Activated CD4-positive, CD25-positive, alpha-beta regulatory T cell treated with anti-CD3 and anti-CD28 coated beads, Interleukin-2, amount 50 U/mL, for 24 hours (primary cell): ENCODE measurements at regions not wholly inside any gene's neighbourhood (a gene's known extent, or its start where the extent isn't known, plus 50 kb on each side); places are given as distances from the start of the nearest gene placed in this dataset.

Experiments
- ATAC-seq, 2 donors: fragments of 150-1000 bp; cut with Tn5 transposase; one replicate each; pipeline ENCODE4 v1.10.0; 2021; ENCODE audit warnings: mild to moderate bottlenecking in 1 of 2, moderate library complexity in 1 of 2

DNA sequence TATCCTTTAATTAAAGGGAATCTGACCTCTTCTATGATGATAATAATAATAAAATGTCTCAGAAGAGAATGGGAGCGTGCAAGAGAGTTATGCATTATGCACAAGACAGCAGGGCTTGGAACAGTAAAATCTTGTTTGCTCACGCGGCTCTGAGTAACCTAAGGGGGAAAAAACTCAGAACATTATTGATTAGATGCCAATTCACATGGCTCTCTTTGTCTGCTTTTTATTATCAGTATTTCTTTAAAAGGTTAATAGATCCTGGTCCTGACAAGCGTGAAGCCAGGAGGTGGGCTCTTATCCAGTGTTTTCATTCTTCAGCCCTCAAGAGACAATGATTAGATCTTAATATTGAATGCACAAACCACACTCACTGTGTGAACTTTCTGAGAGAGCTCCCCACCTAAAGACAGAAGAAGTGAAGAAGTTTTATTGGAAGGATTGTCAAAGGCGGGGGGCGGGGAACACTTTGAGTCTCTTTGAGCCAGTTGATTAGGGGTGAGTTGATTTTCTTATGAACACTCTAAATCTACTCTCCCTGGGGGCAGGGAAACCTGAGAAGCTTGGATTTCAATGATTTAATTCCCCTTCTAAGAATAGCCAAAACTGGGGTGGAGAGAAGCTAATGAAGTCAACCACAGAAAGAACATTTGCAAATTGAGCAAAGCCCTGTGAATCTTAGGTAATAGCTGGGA is 127.5 kb upstream of the CTAGE1 start:
- ATAC-seq = no peak

- no peak for ATAC-seq
Observed at GRCh38 chr18:22546905-22547570, 129.3 kb upstream of the CTAGE1 start.

DNA sequence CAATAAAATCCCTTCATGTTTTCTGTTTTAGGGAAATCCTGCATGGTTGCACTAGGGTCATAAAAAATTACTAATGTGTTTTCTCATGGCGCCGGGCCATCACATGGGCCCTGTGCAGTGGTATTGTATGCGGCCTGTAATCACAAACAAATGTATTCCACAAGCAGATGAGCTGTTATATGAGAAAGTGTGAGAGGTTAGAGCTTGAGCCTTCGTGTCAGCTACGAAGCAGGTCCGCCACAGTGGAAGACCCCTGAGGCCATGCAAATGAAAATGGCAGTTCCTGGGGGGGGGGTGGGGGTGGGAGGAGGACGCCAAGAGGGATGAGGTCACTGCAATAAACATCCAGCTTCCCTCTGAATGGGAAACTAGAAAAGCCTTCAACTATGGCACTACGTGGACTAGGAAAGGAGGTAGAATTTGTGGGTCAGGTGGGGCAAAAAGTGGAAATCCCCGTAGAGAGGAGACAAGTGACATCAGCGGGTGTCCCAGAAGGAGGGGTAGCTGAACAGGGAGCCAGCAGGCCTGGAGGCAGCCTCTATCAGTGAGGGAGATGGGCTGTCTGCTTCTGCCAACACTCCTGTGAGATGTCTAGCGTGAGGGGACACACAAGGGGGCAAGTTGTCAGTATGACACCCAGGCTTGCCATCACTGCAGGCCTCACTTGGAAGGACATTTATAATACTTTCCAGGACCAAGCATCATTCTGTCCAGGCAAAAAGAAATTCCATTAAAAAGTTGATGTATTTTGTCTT is 130.3 kb upstream of the CTAGE1 start:
- no peak for ATAC-seq

- ATAC-seq = no peak
Observed at GRCh38 chr18:22549260-22549937, 131.7 kb upstream of the CTAGE1 start.

GRCh38 chr18:22550366-22550765 is 132.7 kb upstream of the CTAGE1 start:
- no peak for ATAC-seq

DNA sequence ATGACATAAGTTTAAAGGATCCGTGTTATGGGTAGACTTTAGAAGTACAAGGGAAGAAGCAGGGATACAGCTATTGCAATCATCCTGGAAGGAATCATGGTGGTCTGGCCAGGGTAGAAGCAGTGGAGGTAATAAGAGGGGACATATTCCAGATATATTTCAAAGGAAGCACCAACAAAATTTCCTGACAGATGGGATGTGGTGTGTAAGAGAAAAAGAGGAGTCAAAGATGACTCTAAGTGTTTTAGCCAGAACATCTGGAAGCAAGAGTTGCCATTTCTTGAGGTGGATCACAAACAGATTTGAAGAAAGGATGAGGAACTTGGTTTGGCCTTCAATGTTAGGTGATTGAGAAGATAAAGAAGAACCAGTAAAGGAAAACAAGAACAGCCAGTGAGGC is 133.1 kb upstream of the CTAGE1 start:
- no peak for ATAC-seq

DNA sequence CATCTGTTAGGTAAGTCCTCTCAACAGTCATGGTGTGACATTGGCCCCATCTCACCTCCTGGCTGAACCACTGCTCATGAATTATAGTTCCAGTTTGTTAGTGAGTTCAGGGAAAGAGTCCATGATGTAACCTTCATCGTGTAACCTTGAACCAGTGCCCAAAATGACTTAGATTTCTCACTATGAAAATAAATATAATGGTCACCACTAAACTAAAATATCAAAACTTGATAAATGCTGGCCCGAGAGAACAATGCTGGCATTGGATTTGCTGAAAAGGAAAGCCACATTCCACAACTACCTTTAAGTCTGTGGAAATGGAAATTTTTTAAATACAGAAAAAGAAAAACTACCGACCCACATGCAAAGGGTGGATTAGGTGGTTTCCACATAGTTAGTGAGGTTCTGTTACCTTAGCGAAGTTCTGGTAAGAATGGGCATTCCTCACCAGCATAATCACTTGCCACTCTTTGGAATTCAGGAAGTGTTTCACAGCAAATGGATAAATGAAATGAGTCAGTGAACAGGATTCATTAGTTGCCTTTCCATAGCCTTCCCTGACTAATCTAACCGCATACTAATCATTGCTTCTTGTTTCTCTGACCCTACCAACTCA is 133.9 kb upstream of the CTAGE1 start:
- no peak for ATAC-seq

DNA sequence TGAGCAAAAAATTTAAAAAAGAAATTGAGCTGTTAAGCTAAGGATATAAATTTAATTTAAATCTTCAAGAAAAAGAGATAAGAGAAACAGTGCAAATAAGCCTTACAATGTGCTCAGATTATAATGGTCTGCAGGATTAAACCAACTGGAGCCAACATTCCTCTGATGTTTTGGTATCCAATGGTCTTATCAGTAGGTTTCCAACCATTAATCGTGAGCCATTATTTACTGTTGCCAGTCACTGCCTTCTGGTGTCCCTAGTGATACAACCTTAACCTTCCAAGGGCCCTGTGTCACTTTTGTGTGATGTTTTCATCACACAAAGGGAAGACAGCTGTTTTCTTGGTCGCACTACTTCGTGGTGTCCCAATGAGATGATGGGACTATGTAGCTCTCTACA is 134.5 kb upstream of the CTAGE1 start:
- no peak for ATAC-seq

DNA sequence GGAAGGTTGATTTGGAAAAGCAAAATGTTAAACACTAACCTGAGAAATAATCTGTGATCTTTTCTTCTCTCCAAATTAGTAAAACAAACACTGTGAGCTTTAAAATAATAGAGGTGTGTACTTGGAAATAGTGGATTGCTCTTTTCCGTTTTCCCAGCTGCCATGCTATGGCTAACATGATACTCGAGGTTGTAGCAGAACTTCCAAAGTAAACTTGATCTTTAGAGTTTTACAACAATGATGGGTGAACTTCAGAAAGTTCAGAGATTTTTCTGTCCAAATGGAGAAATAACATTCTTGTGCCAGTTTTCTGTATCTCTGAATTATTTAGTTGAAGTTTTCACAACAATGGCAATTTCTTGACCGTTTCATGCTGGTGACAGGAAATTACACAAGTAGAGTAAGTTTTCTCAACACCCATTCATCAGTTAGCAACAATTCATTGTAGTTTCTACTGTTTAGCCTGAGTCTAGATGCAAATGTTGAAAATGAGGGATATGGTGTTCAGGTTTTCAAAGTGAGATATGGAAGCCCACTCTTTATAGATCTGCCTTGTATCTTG is 135.3 kb upstream of the CTAGE1 start:
- ATAC-seq = no peak

DNA sequence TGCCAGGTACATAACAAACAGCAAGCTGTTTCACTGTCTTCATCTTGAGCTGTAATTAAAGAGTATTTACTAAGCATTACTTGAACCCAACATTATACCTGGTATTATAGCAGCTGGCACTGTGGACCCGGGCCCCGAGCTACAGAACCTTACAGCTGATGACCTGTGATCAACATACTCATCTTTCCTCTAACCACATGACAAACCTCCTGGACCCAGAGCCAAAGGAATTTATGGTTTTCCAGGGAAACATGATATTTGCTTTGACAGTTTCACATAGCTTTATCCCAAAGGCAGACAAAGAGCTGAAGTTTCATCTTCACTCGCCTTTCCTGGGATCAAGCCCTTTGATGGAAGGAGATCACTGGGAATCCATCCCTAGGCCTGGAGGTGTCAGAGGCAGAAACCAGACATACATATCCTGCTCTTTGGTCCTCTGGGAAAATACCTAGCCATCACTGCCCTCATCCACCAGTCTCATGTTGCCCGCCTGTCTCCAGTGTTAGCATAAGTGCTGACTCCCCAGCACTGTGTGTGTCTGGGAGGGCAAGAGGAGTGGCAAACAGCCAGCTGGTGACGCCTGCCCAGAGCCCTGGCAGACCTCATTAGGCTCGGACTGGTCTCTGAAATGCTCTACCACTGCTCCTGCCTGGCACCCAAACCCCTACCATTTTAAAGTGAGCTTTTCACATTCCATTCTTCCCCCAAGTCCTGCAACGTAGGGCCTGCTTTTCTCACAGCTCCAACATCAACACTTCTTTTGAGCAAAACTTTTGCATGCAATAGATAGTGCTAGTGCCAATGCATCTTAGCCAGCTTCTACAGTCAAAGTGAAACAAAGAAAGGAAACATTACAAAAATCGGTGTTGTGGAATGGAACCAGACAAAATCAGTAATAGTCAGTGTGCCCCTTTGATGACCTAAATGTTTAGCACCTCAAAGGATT is 138.8 kb upstream of the CTAGE1 start:
- ATAC-seq = no peak

- ATAC-seq = no peak
Observed at GRCh38 chr18:22557168-22557941, 139.6 kb upstream of the CTAGE1 start.

DNA sequence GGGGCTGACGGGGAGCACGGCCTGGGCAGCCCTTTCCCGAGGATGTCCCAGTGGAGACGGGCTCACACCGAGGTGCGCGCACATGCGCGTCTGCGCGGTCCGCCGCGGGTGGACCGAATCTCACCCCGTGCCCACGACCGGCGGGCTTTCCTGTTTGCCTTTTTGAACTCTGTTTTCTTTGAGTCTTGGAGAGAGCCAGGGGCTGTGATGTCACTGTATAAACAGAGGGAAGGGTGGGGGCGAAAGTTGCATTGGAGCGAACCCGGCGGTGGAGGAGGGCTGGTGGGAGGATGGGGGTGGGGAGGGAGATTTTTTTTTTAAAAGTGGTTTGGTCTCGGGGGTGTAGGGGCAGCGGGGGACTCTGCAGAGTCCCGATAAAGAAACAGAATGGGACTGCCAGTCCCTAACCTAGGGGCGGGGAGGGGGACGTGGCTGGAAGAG is 141.2 kb upstream of the CTAGE1 start:
- no peak for ATAC-seq

DNA sequence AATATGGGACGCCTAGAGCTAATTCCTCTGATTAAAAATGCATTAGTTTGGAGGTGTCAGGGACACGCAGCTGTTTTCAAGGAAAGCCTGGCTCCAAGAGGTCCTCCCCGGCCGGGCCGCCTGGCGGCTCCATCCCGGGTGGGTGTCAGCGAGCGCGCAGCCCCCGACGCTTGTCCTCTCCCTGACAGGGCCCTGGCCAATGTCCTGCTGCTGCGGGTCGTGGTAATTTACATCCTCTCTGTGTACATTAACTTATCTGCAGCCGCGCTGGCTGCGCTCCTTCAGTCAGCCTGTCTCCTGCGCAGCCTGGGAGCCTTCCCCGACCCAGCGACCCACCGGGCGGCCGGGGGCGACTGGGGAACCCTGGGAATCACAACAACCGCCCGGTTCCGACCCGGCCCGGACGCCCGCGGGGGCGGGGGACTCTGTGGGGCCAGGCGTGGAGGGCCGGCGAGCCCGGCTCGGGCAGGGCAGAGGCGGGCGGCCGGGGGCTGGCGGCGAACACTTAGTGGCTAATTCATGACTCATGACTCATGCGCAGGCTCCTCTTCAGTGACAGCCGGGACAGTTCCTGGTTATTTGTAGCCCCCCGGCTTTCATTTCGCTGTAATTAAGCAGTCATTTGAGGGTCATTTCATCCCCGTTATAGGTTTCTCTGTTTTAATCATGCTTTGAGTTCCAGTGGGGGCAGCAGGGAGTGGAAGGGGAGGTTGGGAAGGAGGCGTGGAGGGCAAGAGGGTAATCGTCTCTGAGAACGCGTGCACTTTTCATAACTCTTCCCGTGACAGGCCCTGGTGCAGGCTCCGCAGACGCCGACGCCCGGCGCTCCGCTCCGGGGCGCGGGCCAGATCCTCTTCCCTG is 141.9 kb upstream of the CTAGE1 start:
- ATAC-seq = peak in 1 of 2 donors; percentile 38

DNA sequence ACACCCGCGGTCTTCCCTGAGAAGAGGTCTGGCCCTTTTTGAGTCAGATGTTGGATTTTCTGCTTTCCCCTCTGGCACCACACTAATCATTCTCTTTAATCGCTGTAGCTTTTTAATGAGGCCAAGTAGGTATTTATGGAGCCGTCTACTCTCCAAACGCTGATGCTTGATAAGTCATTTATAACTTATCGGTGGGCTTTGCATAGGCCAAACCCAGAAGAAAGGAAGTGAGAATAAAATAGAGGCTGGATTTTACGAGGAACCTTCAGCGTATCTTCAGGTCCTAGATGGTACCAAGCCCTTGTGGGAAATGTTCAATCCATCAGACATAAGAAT is 142.5 kb upstream of the CTAGE1 start:
- no peak for ATAC-seq

DNA sequence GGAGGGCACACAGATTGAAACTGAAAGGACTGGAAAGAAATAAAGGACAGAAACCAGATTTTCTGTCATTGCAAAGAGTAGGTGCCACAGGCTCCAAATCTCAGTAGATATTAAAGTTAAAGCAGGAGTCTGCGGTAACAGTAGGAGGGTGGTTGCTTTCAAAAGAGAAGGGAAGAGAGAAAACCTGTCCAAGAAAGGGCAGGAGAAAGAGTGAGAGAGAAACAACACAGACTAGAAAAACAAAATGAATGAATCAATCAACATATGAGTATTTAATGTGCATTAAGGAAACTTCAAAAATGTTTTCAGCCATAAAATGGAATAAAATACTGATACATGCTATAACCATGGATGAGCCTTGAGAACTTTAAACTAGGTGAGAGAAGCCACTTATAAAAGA is 143.1 kb upstream of the CTAGE1 start:
- no peak for ATAC-seq

- ATAC-seq = no peak
Observed at GRCh38 chr18:22563164-22563583, 145.5 kb upstream of the CTAGE1 start.

DNA sequence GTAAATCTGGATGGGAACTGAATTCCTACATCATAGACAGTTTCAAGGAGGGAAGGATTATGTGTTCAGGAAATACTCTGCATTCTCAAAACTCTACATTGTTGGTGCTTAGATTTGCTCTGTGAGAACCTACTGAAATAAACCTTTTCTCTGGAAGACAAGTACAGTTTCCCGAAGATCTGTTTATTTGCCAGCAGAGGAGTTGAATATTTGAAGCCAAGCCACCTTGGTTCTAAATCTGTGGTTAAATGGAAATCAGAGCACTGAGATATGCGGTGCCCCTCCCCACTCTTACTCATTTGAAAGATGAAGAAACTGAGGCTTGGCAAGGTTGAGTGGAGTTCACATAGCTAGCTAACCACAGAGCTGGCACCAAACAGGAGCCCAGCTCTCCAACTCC is 146.3 kb upstream of the CTAGE1 start:
- ATAC-seq = no peak

DNA sequence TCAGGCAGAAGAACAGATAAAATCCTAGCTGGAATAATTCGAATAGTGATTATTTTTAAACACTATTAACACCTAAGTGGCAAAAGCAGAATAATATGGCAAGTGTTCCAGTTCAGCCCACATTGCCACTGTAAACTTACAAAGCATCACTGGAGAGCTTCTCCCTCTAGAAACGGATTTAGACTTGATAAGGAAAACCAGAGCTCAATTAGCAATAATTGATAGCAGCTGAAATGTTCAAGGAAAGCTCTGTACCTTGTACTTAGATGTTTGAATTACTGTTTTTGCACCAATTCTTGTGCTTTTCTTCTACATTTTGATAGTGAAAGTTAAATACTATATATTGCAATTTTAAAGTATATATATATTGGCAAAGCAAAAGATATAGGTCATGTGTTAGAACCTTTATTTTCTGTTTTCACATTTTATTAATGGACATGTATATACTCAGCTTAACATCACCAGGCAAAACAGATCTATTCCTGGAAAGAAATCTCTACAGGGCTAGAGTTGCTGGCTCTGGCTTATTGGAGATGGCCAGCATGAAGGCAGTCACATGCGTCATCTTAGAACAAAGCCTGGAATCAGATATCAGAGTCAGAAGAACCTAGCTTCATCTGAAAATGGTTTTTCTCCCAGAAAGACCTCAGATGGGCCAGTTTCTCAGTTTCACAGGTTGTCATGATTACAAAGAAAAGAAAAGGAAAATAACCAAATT is 149.1 kb upstream of the CTAGE1 start:
- no peak for ATAC-seq

- ATAC-seq = no peak
Observed at GRCh38 chr18:22567794-22568193, 150.1 kb upstream of the CTAGE1 start.
